ENCODE measurements at regions not wholly inside any gene's neighbourhood (a gene's known extent, or its start where the extent isn't known, plus 50 kb on each side); places are given as distances from the start of the nearest gene placed in this dataset.

GRCh38 chr11:116172156-116172555 lies 600.6 kb downstream of the BUD13 start:
- TF ChIP-seq CTCF (IDR thresholded peaks at IDR 0.05) (no peak), POLR2A (IDR thresholded peaks at IDR 0.05) (no peak)
